K562 (cell line): ENCODE measurements at regions not wholly inside any gene's neighbourhood (a gene's known extent, or its start where the extent isn't known, plus 50 kb on each side); places are given as distances from the start of the nearest gene placed in this dataset.

Experiments
- CBX5 ChIP-seq: IDR thresholded peaks from 2 replicates; pipeline ENCODE4 v1.6.1; 2014; ENCODE audit warnings: low read depth, borderline replicate concordance
- ERF ChIP-seq: fragments of 450-650 bp; formaldehyde crosslinking; IDR thresholded peaks from 2 replicates; pipeline ENCODE4 v1.4.0; 2020; ENCODE audit warnings: mild to moderate bottlenecking, mixed read lengths
- FOSL1 ChIP-seq: fragments of 200-800 bp; sonication (Bioruptor generic); conservative IDR thresholded peaks from 2 replicates; pipeline ENCODE4 v1.6.1; 2016; ENCODE audit warnings: missing genetic modification characterization, missing compliant biosample characterization
- FOXK2 ChIP-seq, 2 experiments: fragments of 450-650 bp; IDR thresholded peaks in 1 of 2; conservative IDR thresholded peaks in 1 of 2; 2 replicates each; pipeline ENCODE4 v1.6.1; 2016; ENCODE audit warnings: low read depth in 2 of 2, mild to moderate bottlenecking in 1 of 2
- GTF2E2 ChIP-seq: fragments of 200-800 bp; sonication (Bioruptor generic); IDR thresholded peaks from 2 replicates; pipeline ENCODE4 v1.6.1; 2016; ENCODE audit warnings: missing genetic modification characterization, missing compliant biosample characterization
- MXI1 ChIP-seq: IDR thresholded peaks from 2 replicates; pipeline ENCODE4 v1.6.1; 2011; ENCODE audit warnings: low read depth, mild to moderate bottlenecking, improper control_type of control experiment, low read length
- MYC ChIP-seq, 2 experiments: fragments of 250-450 bp in 1 of 2; sonication (Bioruptor Pico) in 1 of 2; IDR thresholded peaks; 2 replicates each; pipeline versions ENCODE4 v1.5.1 to v1.6.1; 2012 to 2021; ENCODE audit warnings: low read depth in 2 of 2, borderline replicate concordance in 1 of 2, improper control_type of control experiment in 1 of 2, low read length in 1 of 2, mild to moderate bottlenecking in 1 of 2, moderate library complexity in 1 of 2
- SAP30 ChIP-seq: fragments of 200-600 bp; sonication (generic); IDR thresholded peaks from 2 replicates; pipeline ENCODE4 v1.6.1; 2012; ENCODE audit warnings: borderline replicate concordance, low read depth, mild to moderate bottlenecking, moderate library complexity, low read length, control low read depth, inconsistent platforms; ENCODE audit not compliant: insufficient read depth, poor library complexity, severe bottlenecking
- SIN3A ChIP-seq, 2 experiments: fragments of 150-350 bp in 1 of 2; IDR thresholded peaks; 2 replicates each; pipeline ENCODE4 v1.6.1; 2011 to 2016; ENCODE audit warnings: borderline replicate concordance in 2 of 2, low read depth in 2 of 2, low read length in 2 of 2, mild to moderate bottlenecking in 2 of 2, moderate library complexity in 2 of 2; ENCODE audit not compliant: control insufficient read depth in 1 of 2
- SIRT6 ChIP-seq: IDR thresholded peaks from one replicate; pipeline ENCODE4 v1.6.1; 2012; ENCODE audit warnings: low read depth, mild to moderate bottlenecking, control low read depth, inconsistent platforms, low read length, moderate library complexity
- SRF ChIP-seq, 2 experiments: fragments of 250-450, 450-650 bp in 1 of 2; sonication (Bioruptor Pico) in 1 of 2; sonication (generic) in 1 of 2; formaldehyde crosslinking; IDR thresholded peaks; 2 replicates each; pipeline versions ENCODE4 v1.5.0 to v1.5.1; 2020 to 2022; ENCODE audit warnings: mild to moderate bottlenecking in 1 of 2, missing genetic modification reagents in 1 of 2
- TF ChIP-seq, protein P1 (sequence below), 3 experiments: IDR thresholded peaks in 2 of 3; conservative IDR thresholded peaks in 1 of 3; 2 replicates each; pipeline ENCODE4 v1.5.1; 2011 to 2012; ENCODE audit warnings: low read length in 3 of 3, mild to moderate bottlenecking in 3 of 3, control low read depth in 2 of 3, improper control_type of control experiment in 1 of 3, inconsistent platforms in 1 of 3, low read depth in 1 of 3, mixed read lengths in 1 of 3, moderate library complexity in 1 of 3; ENCODE audit not compliant: insufficient read depth in 2 of 3
- TF ChIP-seq, protein P2 (sequence below): conservative IDR thresholded peaks from 2 replicates; pipeline ENCODE4 v1.6.1; 2011; ENCODE audit warnings: low read depth, mild to moderate bottlenecking, low read length; ENCODE audit not compliant: control insufficient read depth

DNA sequence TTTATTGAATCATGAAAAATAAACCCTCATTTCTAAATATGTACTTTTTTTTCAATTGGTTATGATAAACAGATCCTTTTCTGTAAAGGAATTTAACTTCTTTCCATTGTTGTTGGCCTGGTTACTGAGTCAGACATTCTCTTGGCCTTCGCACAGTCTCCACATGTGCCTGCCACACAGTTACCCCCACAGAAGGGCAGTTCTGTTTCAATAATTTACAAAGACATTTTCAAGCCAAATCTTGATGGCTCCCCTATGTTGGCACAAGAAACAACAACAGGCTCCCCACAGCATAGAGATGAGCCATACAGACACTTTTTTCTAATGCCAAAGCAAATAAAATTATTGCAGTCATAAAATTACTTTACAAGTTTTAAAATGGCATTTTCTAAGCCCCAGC, 55.6 kb upstream of the BEND6 start:
- TF ChIP-seq, protein P1, sequence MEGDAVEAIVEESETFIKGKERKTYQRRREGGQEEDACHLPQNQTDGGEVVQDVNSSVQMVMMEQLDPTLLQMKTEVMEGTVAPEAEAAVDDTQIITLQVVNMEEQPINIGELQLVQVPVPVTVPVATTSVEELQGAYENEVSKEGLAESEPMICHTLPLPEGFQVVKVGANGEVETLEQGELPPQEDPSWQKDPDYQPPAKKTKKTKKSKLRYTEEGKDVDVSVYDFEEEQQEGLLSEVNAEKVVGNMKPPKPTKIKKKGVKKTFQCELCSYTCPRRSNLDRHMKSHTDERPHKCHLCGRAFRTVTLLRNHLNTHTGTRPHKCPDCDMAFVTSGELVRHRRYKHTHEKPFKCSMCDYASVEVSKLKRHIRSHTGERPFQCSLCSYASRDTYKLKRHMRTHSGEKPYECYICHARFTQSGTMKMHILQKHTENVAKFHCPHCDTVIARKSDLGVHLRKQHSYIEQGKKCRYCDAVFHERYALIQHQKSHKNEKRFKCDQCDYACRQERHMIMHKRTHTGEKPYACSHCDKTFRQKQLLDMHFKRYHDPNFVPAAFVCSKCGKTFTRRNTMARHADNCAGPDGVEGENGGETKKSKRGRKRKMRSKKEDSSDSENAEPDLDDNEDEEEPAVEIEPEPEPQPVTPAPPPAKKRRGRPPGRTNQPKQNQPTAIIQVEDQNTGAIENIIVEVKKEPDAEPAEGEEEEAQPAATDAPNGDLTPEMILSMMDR (IDR thresholded peaks at IDR 0.05 in 2 of 3, conservative IDR thresholded peaks at IDR 0.05 in 1 of 3; ENCODE audit: insufficient read depth in 2 of 3, low read depth in 1 of 3, low read length in 3 of 3), result no peak
- no peak for TF ChIP-seq FOXK2 (conservative IDR thresholded peaks at IDR 0.05 in 1 of 2, IDR thresholded peaks at IDR 0.05 in 1 of 2; ENCODE audit: low read depth in 2 of 2)
- TF ChIP-seq SAP30, result no peak
- no peak for TF ChIP-seq MXI1
- TF ChIP-seq CBX5, result no peak
- no peak for TF ChIP-seq SIN3A (IDR thresholded peaks at IDR 0.05; ENCODE audit: borderline replicate concordance in 2 of 2, control insufficient read depth in 1 of 2, low read depth in 2 of 2, low read length in 2 of 2)
- no peak for TF ChIP-seq SRF (CRISPR knock-in tag; IDR thresholded peaks at IDR 0.05)
- TF ChIP-seq, protein P2, sequence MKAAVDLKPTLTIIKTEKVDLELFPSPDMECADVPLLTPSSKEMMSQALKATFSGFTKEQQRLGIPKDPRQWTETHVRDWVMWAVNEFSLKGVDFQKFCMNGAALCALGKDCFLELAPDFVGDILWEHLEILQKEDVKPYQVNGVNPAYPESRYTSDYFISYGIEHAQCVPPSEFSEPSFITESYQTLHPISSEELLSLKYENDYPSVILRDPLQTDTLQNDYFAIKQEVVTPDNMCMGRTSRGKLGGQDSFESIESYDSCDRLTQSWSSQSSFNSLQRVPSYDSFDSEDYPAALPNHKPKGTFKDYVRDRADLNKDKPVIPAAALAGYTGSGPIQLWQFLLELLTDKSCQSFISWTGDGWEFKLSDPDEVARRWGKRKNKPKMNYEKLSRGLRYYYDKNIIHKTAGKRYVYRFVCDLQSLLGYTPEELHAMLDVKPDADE, result no peak
- TF ChIP-seq GTF2E2 (tag), result no peak
- no peak for TF ChIP-seq FOSL1 (tag)
- TF ChIP-seq SIRT6, result no peak
- no peak for TF ChIP-seq MYC (IDR thresholded peaks at IDR 0.05; ENCODE audit: low read depth, low read length)
- no peak for TF ChIP-seq MYC (CRISPR knock-in tag; IDR thresholded peaks at IDR 0.05; ENCODE audit: borderline replicate concordance, low read depth)
- no peak for TF ChIP-seq ERF (CRISPR knock-in tag)
